Neural cell (in vitro differentiated cells): ENCODE measurements at regions not wholly inside any gene's neighbourhood (a gene's known extent, or its start where the extent isn't known, plus 50 kb on each side); places are given as distances from the start of the nearest gene placed in this dataset.

Experiments
- H2AFZ ChIP-seq: fragments of 200-600, 300-800 bp; sonication (generic), shearing (Covaris generic); 2 replicates; pipeline ENCODE4 v1.6.0; 2014; ENCODE audit warnings: low read depth, mild to moderate bottlenecking, antibody characterized with exemption, low read length, moderate library complexity
- H3F3A ChIP-seq: fragments of 200-600 bp; shearing (Covaris generic); 2 replicates; pipeline ENCODE4 v1.6.1; 2016; ENCODE audit warnings: mild to moderate bottlenecking, moderate library complexity, mixed read lengths, antibody characterized with exemption, low read length; ENCODE audit not compliant: insufficient read depth, poor library complexity, severe bottlenecking
- H3K27ac ChIP-seq: fragments of 200-600, 300-800 bp; sonication (generic), shearing (Covaris generic); 2 replicates; pipeline ENCODE4 v1.5.1; 2014; ENCODE audit warnings: mild to moderate bottlenecking, low read length, moderate library complexity
- H3K27me3 ChIP-seq: fragments of 300-800, 200-600 bp; sonication (generic), shearing (Covaris generic); 2 replicates; pipeline ENCODE4 v1.6.0; 2014; ENCODE audit warnings: mild to moderate bottlenecking, low read depth, low read length, moderate library complexity; ENCODE audit not compliant: insufficient read depth
- H3K36me3 ChIP-seq: fragments of 300-800, 200-600 bp; sonication (generic), shearing (Covaris generic); 2 replicates; pipeline ENCODE4 v1.5.1; 2014; ENCODE audit warnings: mild to moderate bottlenecking, antibody characterized with exemption, low read length, moderate library complexity; ENCODE audit not compliant: insufficient read depth
- H3K4me2 ChIP-seq: fragments of 300-800, 200-600 bp; sonication (generic), shearing (Covaris generic); 2 replicates; pipeline ENCODE4 v1.6.0; 2014; ENCODE audit warnings: mild to moderate bottlenecking, low read length
- H3K4me3 ChIP-seq: fragments of 300-800, 200-600 bp; sonication (generic), shearing (Covaris generic); 2 replicates; pipeline ENCODE4 v1.5.1; 2014; ENCODE audit warnings: mild to moderate bottlenecking, low read length, moderate library complexity
- H3K79me2 ChIP-seq: fragments of 200-600 bp; shearing (Covaris generic); replicated peaks from 2 replicates; pipeline ENCODE4 v1.6.0; 2014; ENCODE audit warnings: mild to moderate bottlenecking, low read length, moderate library complexity; ENCODE audit not compliant: insufficient read depth
- H3K9ac ChIP-seq: fragments of 300-800, 200-600 bp; sonication (generic), shearing (Covaris generic); 2 replicates; pipeline ENCODE4 v1.6.1; 2016; ENCODE audit warnings: mild to moderate bottlenecking, low read length, mixed read lengths
- H3K9me2 ChIP-seq: fragments of 200-600 bp; shearing (Covaris generic); 2 replicates; pipeline ENCODE4 v1.6.1; 2016; ENCODE audit warnings: mild to moderate bottlenecking, low read length, mixed read lengths; ENCODE audit not compliant: insufficient read depth
- H3K9me3 ChIP-seq: fragments of 200-600, 300-800 bp; sonication (generic), shearing (Covaris generic); 2 replicates; pipeline ENCODE4 v1.6.1; 2016; ENCODE audit warnings: mild to moderate bottlenecking, mixed run types, low read length, moderate library complexity, mixed read lengths
- H4K20me1 ChIP-seq: fragments of 200-600 bp; shearing (Covaris generic); 2 replicates; pipeline ENCODE4 v1.6.1; 2016; ENCODE audit warnings: mild to moderate bottlenecking, mixed run types; ENCODE audit not compliant: insufficient read depth
- CTCF ChIP-seq: fragments of 450-650 bp; IDR thresholded peaks from 2 replicates; pipeline ENCODE4 v1.5.1; 2014; ENCODE audit warnings: antibody characterized with exemption, mild to moderate bottlenecking, moderate library complexity; ENCODE audit not compliant: poor library complexity, severe bottlenecking
- EP300 ChIP-seq: fragments of 450-650 bp; conservative IDR thresholded peaks from 2 replicates; pipeline ENCODE4 v1.6.1; 2014; ENCODE audit warnings: antibody characterized with exemption, mild to moderate bottlenecking, moderate library complexity; ENCODE audit not compliant: poor library complexity, severe bottlenecking
- EZH2 ChIP-seq: fragments of 200-600, 300-800 bp; shearing (Covaris generic), sonication (generic); IDR thresholded peaks from 2 replicates; pipeline ENCODE4 v1.6.1; 2014; ENCODE audit warnings: antibody characterized with exemption, low read length, borderline replicate concordance, mild to moderate bottlenecking; ENCODE audit not compliant: insufficient read depth, poor library complexity, severe bottlenecking
- MXI1 ChIP-seq: fragments of 450-650 bp; conservative IDR thresholded peaks from 2 replicates; pipeline ENCODE4 v1.6.1; 2014; ENCODE audit warnings: antibody characterized with exemption, mild to moderate bottlenecking; ENCODE audit not compliant: poor library complexity, severe bottlenecking
- POLR2AphosphoS5 ChIP-seq: IDR thresholded peaks from 2 replicates; pipeline ENCODE4 v1.6.1; 2012
- RAD21 ChIP-seq: fragments of 450-650 bp; conservative IDR thresholded peaks from 2 replicates; pipeline ENCODE4 v1.6.1; 2014; ENCODE audit warnings: antibody characterized with exemption, mild to moderate bottlenecking, moderate library complexity
- REST ChIP-seq: IDR thresholded peaks from 2 replicates; pipeline ENCODE4 v1.6.1; 2012; ENCODE audit warnings: borderline replicate concordance
- SMC3 ChIP-seq: fragments of 450-650 bp; conservative IDR thresholded peaks from 2 replicates; pipeline ENCODE4 v1.6.1; 2014; ENCODE audit warnings: antibody characterized with exemption, mild to moderate bottlenecking, moderate library complexity; ENCODE audit not compliant: poor library complexity
- TAF1 ChIP-seq: IDR thresholded peaks from 2 replicates; pipeline ENCODE4 v1.6.1; 2012; ENCODE audit warnings: low read depth

- Histone ChIP-seq H3K79me2 (no peaks in the 10 kb centered on the region), H3K9me3 (no peaks in the 10 kb centered on the region)
- TF ChIP-seq SMC3 = no peak
- TF ChIP-seq MXI1 = no peak
- no peak for TF ChIP-seq EZH2
- no peak for TF ChIP-seq EP300
- no peak for TF ChIP-seq RAD21
- TF ChIP-seq CTCF = no peak
- no peak for TF ChIP-seq TAF1
- no peak for TF ChIP-seq REST
- TF ChIP-seq POLR2AphosphoS5 = no peak
These were observed 103.7 kb upstream of the CLDN14 start for GRCh38 chr21:36583591-36583990.

GRCh38 chr21:36584980-36585940 lies 105.3 kb upstream of the CLDN14 start:
- H4K20me1 ChIP-seq = no peaks in the 10 kb centered on the region
- no peaks in the 10 kb centered on the region for H3K79me2 ChIP-seq
- H3K9me2 ChIP-seq = no peaks in the 10 kb centered on the region
- no peaks in the 10 kb centered on the region for H3K36me3 ChIP-seq
- H3K4me2 ChIP-seq = no peak overlapping the region
- no peak for TF ChIP-seq TAF1
- TF ChIP-seq SMC3 = no peak
- no peak for TF ChIP-seq EP300
- TF ChIP-seq MXI1 = no peak
- no peak for TF ChIP-seq POLR2AphosphoS5
- no peak for TF ChIP-seq REST
- no peak for TF ChIP-seq CTCF
- TF ChIP-seq EZH2 = no peak
- TF ChIP-seq RAD21 = no peak
- H2AFZ ChIP-seq = no peak overlapping the region
- H3K27ac ChIP-seq = no peak overlapping the region
- no peaks in the 10 kb centered on the region for H3K27me3 ChIP-seq
- H3K9ac ChIP-seq = no peak overlapping the region
- no peaks in the 10 kb centered on the region for H3K9me3 ChIP-seq
- H3F3A ChIP-seq = no peaks in the 10 kb centered on the region
- H3K4me3 ChIP-seq = no peak overlapping the region

More at GRCh38 chr21:36583591-36583990, 103.7 kb upstream of the CLDN14 start:
- Histone ChIP-seq H4K20me1 (no peaks in the 10 kb centered on the region), H3K36me3 (no peaks in the 10 kb centered on the region), H3K27me3 (no peaks in the 10 kb centered on the region), H3K4me2 (no peak overlapping the region), H3F3A (no peaks in the 10 kb centered on the region), H3K9ac (no peak overlapping the region), H3K9me2 (no peaks in the 10 kb centered on the region), H3K4me3 (no peak overlapping the region), H2AFZ (no peak overlapping the region), H3K27ac (no peak overlapping the region)
